ACHN (cell line): ENCODE measurements at regions not wholly inside any gene's neighbourhood (a gene's known extent, or its start where the extent isn't known, plus 50 kb on each side); places are given as distances from the start of the nearest gene placed in this dataset.
"Not testable (repeated sequence)": the region's sequence is repeated elsewhere in the genome, so short reads cannot be mapped to it uniquely, and the experiment has no call there.

Source experiments
- DNase-seq: peaks from one replicate; pipeline ENCODE4 v3.0.0-alpha.2; 2015
- in situ Hi-C: cut with HindIII; loops from 2 replicates; pipeline ENCODE4 v1.10.0; 2017; ENCODE audit warnings: low sequenced_read_pairs, low pct_ligation_motif_present, low pct_unique_long_range_greater_than_20kb

DNA sequence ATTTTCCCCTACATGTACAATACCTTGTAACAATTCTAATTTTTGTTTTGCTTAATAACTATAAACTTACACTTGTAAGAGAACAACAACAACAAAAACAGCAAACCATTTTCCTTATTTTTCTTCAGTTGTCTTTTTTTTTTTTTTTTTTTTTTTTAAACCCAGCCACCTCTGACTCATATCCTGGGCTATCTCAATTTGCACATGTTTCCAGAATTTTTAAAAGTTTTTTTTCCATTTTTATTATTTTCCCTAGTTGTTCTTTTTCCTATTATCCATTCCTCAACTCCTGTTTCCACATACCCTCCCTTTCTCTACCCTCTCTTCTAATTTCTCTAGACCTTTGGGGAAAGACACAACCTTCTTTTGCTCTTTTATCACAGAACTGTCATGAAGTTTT, 112.5 kb downstream of the EFEMP1 start:
- DNase-seq, result no peak
- in situ Hi-C loops, result no loop called here

DNA sequence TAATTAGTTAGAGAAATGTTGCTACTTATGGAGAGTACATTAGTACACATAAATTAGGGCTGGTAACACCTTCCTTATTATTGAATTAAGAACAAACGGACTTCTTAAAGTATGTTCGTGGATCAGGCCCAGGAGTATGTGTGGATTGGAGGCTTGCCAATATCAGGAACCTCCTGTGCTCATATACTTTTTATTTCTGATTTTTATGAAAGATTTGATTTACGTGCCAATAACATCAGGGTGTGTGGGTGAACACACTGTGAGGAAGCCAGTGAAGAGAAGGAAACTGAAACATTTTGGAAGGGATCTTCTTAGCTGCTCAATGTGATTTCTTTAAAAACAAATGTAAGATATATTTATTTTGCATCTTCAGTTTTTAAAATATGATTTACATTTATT, 113.0 kb downstream of the EFEMP1 start:
- in situ Hi-C loops, result no loop called here
- no peak for DNase-seq

DNA sequence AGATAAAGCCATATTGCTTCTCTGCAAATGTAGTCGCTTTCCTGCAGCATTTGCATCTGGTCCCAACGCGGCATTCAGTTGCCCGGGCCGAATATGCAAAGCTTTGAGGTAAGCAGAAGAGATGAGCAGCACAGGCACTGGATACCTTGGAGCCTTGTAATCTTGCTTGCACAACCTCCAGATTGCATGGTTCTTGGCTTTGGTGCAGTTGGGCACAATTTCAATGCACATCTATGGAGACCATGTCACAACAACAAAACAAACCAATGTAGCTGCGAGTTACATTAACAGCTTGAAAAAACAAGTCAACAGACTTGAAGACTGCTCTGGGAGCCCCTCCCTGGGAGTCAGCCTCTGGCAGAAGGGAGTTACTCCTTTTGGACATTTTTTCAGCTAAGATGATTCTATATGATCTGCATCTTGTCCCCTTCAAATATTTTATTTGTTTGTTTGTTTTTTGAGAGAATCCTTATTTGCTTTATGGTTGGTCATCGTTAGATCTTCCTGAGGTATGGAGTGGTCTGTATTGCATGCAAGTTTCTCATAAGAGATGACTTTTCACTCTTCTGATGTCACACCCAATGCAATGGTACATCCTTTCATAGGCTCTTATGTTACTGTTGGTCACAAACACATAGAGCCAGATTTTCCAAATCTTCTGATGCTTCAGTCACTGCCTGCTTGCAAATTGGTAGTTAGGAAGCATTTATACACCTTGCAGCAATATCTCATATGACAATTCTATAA, 113.5 kb downstream of the EFEMP1 start:
- DNase-seq, result no peak
- in situ Hi-C loops, result no loop called here

DNA sequence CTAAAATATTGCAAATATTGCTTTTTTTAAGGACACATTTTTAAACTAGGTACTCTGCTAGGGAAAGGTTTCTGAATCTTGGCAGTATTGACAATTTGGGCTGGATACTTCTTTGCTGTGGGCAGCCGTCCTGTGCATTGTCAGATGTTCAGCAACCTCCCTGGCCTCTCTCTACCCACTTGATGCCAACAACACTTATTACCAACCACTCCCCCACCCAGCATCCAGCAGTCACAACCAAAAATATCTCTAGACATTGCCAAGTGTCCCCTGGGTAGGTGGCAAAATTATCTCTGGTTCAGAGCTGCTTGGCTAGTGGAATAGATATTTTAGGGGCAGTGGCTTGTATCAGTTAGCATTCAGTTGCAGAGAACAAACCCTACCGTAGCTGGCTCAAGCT, 114.3 kb upstream of the PNPT1 start:
- no peak for DNase-seq
- in situ Hi-C loops, result no loop called here

DNA sequence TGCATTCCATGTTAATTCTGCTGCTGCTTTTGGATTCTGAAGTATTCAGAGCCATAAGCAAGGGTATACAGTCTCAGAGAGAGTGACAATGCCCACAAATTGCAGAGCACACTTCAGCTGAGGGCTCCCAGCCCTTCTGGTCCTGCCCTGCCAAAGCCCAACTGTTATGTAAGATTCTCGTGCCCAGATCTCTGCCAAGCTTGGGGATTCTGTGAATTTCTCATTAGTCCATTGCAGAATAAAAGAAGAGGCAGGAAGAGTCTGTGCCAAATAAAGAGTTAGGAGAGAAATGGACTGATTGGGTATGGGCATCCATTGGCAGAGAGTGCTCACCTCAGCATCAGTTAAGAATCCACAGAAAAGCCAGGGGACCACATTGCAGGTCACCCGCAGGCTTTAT, 112.0 kb upstream of the PNPT1 start:
- in situ Hi-C loops, result no loop called here
- DNase-seq, result no peak

DNA sequence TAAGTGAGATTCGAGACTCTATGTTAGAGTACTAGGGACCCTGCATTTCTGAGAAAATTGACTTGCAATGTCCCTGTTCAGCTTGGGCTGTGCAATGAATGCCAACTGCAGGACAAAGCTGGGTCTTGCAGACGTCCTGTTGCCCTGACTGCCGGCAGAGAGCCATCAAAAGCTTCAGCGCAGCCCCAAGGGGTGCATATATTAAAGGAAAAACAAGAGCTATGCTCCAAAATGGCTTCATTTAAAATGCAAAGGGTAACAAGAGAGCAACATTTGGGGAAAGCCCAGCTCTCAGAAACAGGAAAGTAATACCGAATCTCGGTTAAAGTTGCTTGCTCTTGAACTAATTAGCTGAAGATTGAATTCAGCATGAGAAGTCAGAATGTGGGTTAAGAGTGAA, 110.9 kb upstream of the PNPT1 start:
- in situ Hi-C loops, result no loop called here
- no peak for DNase-seq

DNA sequence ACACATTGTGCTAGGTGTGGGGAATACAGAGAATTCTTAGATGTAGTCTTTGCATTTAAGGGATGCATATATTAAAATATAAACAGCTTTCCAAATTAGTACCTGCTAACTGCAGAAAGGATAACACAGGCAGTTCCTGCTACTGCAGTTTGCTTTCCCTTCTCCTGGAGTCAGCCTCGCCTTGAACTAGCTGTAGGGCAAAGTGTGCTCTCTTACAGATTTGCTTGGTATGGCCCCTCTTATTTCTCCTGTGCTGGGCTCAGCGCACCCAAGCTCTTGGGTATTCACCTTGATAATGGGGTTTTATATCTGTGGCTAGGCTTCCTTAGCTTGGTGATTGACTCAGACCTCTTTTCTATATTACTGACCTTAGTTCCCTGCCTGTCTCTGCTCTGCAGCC, 108.4 kb upstream of the PNPT1 start:
- no peak for DNase-seq
- in situ Hi-C loops, result no loop called here

DNA sequence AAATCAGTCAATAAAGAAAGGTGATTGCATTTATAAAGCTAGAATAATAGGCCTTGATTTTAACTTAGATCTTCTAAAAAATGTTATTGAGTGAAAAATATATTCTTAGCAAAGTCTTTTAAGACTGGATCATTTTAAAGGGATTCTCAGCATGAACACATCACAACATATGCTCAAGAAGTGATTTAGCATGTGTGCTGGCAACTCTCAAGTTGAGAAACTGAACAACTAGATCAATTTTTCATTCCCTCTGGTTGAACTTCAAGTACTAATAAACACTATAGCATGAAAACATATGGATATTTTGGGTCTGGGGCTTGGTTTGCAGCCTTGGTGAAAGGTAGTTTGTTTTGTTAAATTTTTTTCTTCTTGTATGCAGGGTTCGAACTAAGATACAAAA, 107.8 kb upstream of the PNPT1 start:
- in situ Hi-C loops, result no loop called here
- no peak for DNase-seq

DNA sequence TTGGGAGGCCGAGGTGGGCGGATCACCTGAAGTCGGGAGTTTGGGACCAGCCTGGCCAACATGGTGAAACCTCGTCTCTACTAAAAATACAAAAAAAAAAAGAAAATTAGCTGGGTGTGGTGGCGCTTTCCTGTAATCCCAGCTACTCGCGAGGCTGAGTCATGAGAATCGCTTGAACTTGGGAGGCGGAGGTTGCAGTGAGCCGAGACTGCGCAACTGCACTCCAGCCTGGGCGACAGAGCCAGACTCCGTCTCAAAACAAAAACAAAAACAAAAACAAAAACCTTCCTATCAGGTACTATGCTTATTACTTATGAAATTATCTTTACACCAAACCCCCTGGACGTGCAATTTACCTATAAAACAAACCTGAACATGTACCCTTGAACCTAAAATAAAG, 106.0 kb upstream of the PNPT1 start:
- in situ Hi-C loops, DNase-seq: not testable (repeated sequence)

DNA sequence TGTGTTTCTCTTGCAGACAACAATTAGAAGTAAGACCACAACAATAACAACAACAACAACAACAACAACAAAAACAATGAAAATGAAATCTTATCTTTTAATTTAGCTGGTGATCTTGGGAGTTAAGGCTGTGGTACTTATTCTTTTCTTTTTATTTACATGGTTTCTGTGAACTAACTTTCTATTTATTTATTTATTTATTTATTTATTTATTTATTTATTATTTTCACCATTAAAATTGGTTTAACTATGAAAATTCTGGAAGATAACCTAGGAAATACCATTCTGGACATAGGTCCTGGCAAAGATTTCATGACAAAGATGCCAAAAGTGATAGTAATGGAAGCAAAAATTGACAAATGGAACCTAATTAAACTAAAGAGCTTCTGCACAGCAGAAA, 102.5 kb upstream of the PNPT1 start:
- in situ Hi-C loops, result no loop called here
- no peak for DNase-seq

DNA sequence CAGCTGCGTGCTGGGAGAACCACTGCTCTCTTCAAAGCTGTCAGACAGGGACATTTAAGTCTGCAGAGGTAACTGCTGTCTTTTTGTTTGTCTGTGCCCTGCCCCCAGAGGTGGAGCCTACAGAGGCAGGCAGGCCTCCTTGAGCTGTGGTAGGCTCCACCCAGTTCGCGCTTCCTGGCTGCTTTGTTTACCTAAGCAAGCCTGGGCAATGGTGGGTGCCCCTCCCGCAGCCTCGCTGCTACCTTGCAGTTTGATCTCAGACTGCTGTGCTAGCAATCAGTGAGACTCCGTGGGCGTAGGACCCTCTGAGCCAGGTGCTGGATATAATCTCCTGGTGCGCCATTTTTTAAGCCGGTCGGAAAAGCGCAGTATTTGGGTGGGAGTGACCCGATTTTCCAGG, 100.0 kb upstream of the PNPT1 start:
- DNase-seq, in situ Hi-C loops: not testable (repeated sequence)

DNA sequence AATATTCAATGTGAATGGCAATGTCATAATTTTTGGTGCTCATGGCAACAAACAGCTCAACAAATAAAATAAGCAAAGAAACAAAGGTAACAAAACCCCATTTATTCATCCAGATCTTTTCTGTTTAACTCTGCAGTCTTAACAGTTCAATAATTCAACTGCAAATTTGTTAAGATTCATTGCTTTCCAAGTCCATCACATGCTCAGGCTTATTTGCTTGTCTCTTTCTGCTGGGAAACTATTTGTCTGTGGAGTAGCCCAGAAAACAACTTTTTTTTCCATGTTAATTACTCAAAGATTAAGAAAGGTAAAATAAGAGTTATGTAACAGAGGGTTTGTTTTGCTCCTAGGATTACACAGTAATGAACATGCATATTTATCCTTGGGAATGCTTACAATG, 92.6 kb upstream of the PNPT1 start:
- in situ Hi-C loops, result no loop called here

DNA sequence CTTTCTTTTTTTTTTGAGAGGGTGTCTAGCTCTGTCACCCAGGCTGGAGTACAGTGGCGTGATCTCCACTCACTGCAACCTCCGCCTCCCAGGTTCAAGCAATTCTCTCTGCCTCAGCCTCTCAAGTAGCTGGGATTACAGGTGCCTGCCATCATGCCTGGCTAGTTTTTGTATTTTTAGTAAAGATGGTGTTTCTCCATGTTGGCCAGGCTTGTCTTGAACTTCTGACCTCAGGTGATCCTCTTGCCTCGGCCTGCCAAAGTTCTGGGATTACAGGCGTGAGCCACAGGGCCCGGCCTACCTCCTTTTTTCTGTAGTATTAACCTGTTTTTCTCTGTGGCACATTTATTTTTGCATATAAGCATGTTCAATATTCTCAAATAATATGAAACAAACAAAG, 90.1 kb upstream of the PNPT1 start:
- in situ Hi-C loops, DNase-seq: not testable (repeated sequence)

More for the DNA sequence above, 92.6 kb upstream of the PNPT1 start:
- no peak for DNase-seq

DNA sequence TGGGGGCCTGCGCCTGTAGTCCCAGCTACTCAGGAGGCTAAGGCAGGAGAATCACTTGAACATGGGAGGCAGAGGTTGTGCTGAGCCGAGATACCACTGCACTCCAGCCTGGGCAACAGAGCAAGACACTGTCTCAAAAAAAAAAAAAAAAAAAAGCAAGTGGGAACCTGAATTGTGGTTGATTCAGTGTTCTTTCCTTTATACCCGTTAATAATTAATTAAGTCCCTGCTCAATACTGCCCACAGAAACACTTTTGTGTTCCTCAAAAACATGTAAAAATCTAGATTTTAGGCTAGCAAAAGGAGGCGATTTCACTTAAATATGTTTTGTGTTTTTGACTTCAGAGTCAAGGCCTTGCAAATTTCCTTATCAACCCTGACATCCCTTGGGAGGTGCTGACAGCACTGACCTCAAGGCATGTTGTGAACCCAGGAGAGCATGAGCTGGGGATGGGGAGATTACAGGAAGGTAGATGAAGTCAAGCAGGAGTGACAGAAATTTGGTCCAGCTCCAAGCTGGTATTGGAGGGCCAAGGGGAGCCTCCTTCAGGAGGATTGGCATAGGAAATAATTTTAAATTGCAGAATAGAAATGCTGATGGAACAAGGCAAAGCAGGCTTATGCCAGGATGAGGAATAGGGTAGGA, 89.0 kb upstream of the PNPT1 start:
- in situ Hi-C loops, result no loop called here

DNA sequence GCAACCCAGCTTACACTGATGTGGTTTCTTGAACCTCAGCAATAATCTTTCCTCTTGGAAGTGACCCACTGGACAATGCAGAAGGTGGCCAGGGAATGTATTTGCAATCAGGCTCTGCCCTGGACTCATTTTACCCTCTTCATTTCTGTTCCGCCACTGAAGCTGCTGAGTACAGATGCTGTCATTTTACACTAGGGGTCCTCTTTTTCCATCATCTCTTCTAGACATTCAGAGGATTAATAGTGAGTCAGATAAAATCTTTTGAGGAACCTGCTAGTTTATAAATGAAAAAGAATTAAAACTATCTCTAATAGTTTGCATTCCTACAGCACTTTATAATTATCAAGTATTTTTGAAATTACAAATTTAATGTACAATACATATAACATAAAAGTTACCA, 87.9 kb upstream of the PNPT1 start:
- DNase-seq, result no peak
- in situ Hi-C loops, result no loop called here

More for the DNA sequence above, 89.0 kb upstream of the PNPT1 start:
- peak; percentile 12 for DNase-seq

DNA sequence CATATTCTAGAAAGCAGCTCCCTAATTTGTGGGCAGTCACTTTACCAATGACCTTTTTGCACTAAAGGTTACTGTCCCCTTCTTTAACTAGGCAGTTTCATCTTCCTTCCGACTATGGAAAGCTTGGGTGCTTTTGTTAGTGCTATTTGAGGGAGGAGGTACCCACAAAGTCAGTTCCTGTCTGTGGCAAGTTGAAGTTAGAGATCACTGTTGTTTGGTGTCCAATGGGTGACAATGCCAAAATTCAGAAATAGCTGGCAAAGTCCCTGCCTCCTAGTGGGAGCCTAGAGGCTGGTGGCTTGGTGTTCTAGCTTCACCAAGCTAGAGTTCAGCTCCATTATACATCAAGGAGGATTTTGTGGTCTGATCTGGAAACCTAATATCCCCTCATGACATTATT, 87.1 kb upstream of the PNPT1 start:
- DNase-seq, result no peak
- in situ Hi-C loops, result no loop called here

DNA sequence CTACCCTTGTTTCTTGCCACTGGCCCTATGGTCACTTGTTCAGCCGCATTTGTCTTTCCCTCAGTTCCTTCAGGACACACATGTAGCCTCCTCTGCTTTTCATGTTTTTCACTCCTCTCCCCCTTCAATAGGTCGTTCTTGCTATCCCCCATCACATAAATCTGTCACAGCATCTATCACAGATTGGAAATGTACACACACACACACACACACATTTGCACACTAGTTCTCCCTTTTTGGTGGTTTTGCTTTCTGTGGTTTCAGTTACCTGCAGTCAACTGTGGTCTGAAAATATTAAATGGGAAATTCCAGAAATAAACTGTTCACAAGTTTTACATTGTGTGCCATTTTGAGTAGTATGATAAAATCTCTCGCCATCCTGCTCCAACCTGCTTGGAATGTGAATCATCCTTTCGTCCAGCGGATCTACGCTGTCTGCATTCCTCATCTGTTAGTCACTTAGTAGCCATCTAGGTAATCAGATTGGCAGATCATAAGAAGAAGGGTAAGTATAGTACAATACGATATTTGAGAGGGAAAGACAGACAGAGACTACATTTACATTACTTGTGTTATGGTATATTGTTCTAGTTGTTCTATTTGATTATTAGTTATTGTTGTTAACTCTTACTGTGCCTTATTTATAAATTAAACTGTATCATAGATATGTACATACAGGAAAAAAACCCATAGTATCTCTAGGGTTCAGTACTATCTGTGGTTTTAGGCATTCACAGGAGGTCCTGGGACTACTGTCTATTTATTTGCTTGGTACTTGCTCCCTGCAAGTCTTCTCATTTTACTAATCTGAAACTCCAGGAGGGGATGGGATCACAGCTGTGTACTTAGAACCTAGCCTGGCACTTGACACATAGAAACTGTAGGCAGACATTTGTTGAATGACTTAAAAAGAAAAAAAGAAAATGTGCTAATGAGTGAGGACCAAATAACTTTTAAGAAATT, 86.1 kb upstream of the PNPT1 start:
- DNase-seq, result peak; percentile 96
- in situ Hi-C loops, result no loop called here

DNA sequence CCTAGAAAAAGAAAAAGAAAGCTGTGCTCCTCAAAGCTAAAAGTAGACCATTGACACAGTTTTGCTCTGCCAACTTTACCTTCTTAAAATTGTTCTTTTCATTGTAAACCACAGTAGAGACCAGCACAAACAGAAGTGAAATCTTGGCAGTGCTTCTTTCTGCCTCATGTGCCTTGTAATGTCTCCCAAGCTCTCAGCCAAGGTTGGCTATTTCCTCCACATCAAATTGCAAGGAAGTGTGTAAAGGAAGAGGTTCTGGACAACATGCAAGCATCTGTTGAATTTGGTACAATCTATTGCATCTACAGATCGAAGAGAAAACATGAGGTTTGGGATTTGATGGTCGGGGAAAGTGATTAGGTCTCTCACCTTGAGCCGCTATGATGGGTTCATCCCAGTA, 83.3 kb upstream of the PNPT1 start:
- no peak for DNase-seq
- in situ Hi-C loops, result no loop called here

DNA sequence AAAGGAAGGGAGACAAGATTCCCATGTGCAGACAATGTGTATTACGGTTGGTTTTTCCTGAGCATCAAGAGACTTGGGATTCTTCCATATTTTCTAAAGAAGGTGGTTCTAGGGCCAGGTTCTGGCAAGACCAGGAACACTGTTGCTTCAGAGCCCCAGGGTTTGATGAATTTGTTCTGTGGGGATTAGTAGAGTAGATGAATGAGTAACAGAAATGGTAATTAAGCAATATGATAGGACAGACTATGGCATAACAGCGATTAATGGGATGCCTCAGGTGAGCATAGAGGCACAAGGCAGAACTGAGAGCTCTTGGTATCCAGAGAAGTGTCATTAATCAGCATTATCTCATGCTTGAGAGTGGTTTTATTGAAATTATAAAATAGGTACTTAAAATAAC, 82.8 kb upstream of the PNPT1 start:
- DNase-seq, result no peak
- in situ Hi-C loops, result no loop called here
